ENCODE measurements at regions not wholly inside any gene's neighbourhood (a gene's known extent, or its start where the extent isn't known, plus 50 kb on each side); places are given as distances from the start of the nearest gene placed in this dataset.
"Not testable (repeated sequence)": the region's sequence is repeated elsewhere in the genome, so short reads cannot be mapped to it uniquely, and the experiment has no call there.

DNA sequence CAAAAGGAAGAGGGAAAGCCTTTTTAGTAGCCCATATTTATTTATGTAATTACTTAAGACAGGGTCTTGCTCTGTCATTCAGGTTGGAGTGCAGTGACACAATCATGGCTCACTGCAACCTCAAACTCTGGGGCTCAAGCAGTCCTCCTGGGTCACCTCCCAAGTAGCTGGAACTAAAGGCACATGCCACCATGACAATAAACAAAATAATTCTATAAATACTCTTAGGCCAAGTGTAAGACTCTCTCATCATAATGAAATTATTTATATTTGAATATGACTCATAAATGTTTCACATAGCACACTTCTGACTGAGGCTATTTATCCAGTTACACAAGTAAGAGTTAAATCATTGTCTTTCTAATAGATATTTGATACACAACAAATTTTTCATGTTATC, 314.7 kb downstream of the AMY1C start:
- H3K27ac Mint-ChIP-seq, result no peak overlapping the region
- peaks cover 7% of the 10 kb centered on the region for H3K9me3 Mint-ChIP-seq
- no peak for DNase-seq (ENCODE audit: low spot score)
- H3K27me3 Mint-ChIP-seq (ENCODE audit: low read depth), result no peaks in the 10 kb centered on the region
- no peak overlapping the region for H3K4me3 Mint-ChIP-seq
- H3K36me3 Mint-ChIP-seq (ENCODE audit: low read depth), result no peaks in the 10 kb centered on the region
- no peaks in the 10 kb centered on the region for H3K4me1 Mint-ChIP-seq (ENCODE audit: low read depth)

DNA sequence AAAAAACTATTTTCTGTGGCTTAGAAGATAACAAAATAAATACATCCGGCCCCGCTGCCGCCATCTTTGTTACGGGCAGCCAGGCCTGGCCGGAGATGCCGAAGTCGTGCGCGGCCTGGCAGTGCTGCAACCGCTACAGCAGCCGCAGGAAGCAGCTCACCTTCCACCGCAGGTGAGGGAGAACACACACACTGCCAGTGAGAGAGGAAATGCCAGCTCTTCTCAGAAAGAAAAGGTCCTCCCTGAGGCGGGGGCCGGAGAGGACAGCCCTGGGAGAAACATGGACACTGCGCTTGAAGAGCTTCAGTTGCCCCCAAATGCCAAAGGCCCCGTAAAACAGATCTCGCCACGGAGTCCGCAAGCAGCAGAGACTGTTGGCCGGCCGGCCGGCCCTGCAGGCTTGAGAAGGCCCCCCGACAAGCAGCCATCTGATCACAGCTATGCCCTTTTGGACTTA, 323.2 kb downstream of the AMY1C start:
- Mint-ChIP-seq H3K27me3 (ENCODE audit: low read depth) (no peaks in the 10 kb centered on the region), H3K9me3 (peaks cover 25% of the 10 kb centered on the region), H3K4me3 (no peak overlapping the region), H3K27ac (no peak overlapping the region), H3K4me1 (ENCODE audit: low read depth) (no peaks in the 10 kb centered on the region), H3K36me3 (ENCODE audit: low read depth) (no peaks in the 10 kb centered on the region)
- DNase-seq (ENCODE audit: low spot score), result no peak

DNA sequence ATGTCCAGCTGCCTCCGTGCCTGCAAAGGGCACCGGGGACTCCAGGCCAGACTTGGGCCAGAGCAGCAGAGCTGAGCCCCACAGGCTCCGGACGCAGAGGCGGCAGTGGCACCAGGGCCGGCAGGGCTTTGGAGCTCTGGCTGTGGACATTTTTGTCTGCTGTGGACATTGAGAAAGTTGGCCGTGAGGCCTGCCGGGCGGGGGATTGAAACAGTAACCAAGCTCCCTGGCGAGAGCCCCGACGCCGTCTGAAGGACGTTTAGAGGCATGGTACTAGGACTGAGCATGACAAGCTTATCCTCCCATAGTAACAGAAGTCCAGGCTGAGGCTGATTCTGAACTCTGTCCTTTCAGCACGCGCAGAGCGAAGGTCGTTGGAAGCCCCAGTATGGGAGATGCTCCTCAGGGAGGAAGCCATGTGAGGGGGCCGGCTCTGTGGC, 323.8 kb downstream of the AMY1C start:
- Mint-ChIP-seq H3K4me1 (ENCODE audit: low read depth) (no peaks in the 10 kb centered on the region), H3K27me3 (ENCODE audit: low read depth) (no peaks in the 10 kb centered on the region), H3K9me3 (peaks cover 25% of the 10 kb centered on the region), H3K4me3 (no peak overlapping the region), H3K36me3 (ENCODE audit: low read depth) (no peaks in the 10 kb centered on the region), H3K27ac (no peak overlapping the region)
- no peak for DNase-seq (ENCODE audit: low spot score)

DNA sequence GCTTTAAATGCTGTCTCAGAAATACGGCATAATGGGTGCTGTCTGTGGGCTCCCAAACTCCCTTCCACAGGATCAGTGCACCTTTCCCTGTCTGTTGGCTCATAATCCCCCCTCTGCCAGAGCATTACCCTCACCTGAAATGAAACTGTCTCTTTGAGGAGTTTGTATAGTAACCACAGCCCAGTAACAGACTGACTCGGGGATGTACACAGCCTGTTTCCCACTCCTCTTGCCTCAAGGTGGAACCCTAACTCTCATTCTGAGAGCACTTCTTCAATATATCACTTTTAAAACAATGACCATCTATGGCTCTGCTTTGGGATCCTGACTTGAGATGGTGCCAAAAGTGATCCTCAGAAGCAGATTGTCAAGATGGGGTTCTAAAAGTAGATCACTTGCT, 332.5 kb downstream of the AMY1C start:
- no peak overlapping the region for H3K27ac Mint-ChIP-seq
- no peaks in the 10 kb centered on the region for H3K4me1 Mint-ChIP-seq (ENCODE audit: low read depth)
- H3K9me3 Mint-ChIP-seq, result no peaks in the 10 kb centered on the region

DNA sequence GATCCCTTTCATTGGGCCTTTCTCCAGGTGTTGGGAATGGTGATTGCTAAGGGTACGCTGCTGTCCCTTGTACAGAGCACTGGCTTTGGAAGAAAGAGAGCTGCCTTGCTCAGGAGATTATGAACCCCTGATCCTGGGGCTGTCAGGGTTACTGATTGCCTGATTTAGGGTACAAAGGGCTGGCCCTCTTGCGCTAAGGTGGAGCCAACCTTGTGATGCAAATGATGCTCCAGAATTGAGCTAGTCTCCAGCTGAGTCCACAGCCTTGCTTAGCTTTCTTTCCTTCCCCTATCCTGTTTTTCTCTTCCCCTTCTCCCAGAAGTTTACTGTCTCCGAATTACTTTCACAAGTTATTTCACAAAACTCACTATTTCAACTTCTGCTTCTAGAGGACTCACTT, 334.7 kb downstream of the AMY1C start:
- no peak overlapping the region for H3K27ac Mint-ChIP-seq
- no peaks in the 10 kb centered on the region for H3K9me3 Mint-ChIP-seq
- DNase-seq (ENCODE audit: low spot score), result no peak
- H3K4me1 Mint-ChIP-seq (ENCODE audit: low read depth), result no peaks in the 10 kb centered on the region
- H3K27me3 Mint-ChIP-seq (ENCODE audit: low read depth), result no peaks in the 10 kb centered on the region
- H3K36me3 Mint-ChIP-seq (ENCODE audit: low read depth), result no peaks in the 10 kb centered on the region
- no peak overlapping the region for H3K4me3 Mint-ChIP-seq

More for the DNA sequence above, 332.5 kb downstream of the AMY1C start:
- DNase-seq (ENCODE audit: low spot score), result no peak
- no peaks in the 10 kb centered on the region for H3K36me3 Mint-ChIP-seq (ENCODE audit: low read depth)
- H3K4me3 Mint-ChIP-seq, result no peak overlapping the region
- H3K27me3 Mint-ChIP-seq (ENCODE audit: low read depth), result no peaks in the 10 kb centered on the region

DNA sequence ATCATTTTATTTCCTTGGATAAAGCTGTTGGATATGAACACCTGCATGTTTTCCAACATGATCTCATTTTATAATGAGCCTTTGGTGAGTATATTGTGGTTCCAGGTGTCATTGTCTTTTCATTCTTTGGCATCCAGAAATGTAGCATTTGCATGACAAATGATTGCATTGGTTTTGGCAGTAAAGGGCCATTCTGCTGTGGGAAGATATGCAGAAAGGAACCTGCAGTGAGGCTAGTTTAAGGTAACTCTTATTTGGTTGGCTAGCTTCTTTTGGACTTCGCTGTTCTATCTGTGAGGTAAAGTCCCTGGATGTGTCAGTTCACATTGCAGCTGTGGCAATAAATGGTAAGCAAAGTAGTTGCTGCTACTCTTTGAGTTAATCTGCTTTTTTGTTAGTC, 343.0 kb downstream of the AMY1C start:
- DNase-seq (ENCODE audit: low spot score), result no peak
- Mint-ChIP-seq H3K36me3 (ENCODE audit: low read depth) (no peaks in the 10 kb centered on the region), H3K4me3 (no peak overlapping the region)

DNA sequence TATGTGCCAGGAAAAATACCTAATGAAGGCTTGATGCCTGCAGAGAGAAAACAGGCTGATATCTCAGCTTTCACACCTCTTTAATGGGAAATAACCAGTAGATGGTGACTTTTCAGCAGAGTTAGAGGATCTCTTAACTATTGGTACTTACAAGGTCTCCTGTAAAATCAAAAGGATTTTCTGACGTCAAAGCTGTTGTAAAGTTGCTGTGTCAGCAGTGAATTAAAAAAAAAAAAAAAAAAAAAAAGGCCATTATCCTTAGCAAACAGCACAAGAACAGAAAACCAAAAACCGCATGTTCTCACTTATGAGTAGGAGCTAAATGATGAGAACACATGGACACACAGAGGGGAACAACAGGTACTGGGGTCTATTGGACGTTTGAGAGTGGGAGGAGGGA, 349.1 kb downstream of the AMY1C start:
- no peak overlapping the region for H3K4me3 Mint-ChIP-seq
- no peak overlapping the region for H3K27ac Mint-ChIP-seq
- H3K36me3 Mint-ChIP-seq (ENCODE audit: low read depth), result no peaks in the 10 kb centered on the region
- H3K27me3 Mint-ChIP-seq (ENCODE audit: low read depth), result no peaks in the 10 kb centered on the region
- peaks cover 13% of the 10 kb centered on the region for H3K9me3 Mint-ChIP-seq
- DNase-seq (ENCODE audit: low spot score), result no peak
- no peaks in the 10 kb centered on the region for H3K4me1 Mint-ChIP-seq (ENCODE audit: low read depth)

More for the DNA sequence above, 343.0 kb downstream of the AMY1C start:
- H3K27me3 Mint-ChIP-seq (ENCODE audit: low read depth), result no peaks in the 10 kb centered on the region
- no peak overlapping the region for H3K27ac Mint-ChIP-seq
- H3K9me3 Mint-ChIP-seq, result peaks cover 27% of the 10 kb centered on the region
- no peaks in the 10 kb centered on the region for H3K4me1 Mint-ChIP-seq (ENCODE audit: low read depth)

DNA sequence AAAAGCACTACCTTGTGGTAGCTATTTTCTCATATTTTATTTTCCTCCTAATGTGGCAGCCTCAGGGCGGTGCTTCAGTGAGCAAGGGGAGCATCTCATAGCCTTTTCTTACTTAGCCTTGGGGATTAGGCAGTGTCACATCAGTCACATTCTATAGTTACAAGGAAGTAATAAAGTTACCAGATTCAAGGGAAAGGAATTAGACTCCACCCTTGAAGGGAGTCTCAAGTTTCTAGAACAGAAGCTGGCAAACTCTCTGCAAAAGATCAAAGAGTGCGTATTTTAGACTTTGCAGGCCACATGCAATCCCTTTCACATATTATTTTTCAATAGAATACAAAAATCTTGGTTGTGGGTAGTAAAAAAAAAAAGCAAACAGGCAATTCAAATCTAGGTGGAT, 350.4 kb downstream of the AMY1C start:
- Mint-ChIP-seq H3K9me3 (peaks cover 8% of the 10 kb centered on the region), H3K4me1 (ENCODE audit: low read depth) (no peaks in the 10 kb centered on the region), H3K4me3 (no peak overlapping the region), H3K36me3 (ENCODE audit: low read depth) (no peaks in the 10 kb centered on the region), H3K27me3 (ENCODE audit: low read depth) (no peaks in the 10 kb centered on the region), H3K27ac (no peak overlapping the region)
- DNase-seq (ENCODE audit: low spot score), result no peak

DNA sequence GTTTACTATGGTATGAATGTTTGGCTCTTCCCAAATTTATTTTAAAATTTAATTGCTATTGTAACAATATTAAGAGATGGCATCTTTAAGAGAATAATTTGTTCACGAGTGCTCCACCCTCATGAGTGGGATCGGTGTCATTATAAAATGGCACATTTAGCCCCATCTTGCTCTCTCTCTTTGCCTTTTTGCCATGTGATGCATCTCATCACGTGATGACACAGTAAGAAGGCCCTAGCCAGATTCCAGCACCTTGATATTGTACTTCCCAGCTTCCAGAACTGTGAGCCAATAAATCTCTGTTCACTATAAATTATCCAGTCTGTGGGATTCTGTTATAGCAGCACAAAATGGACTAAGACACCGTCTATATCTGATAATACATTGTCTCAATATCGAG, 355.8 kb downstream of the AMY1C start:
- no peak overlapping the region for H3K4me3 Mint-ChIP-seq
- DNase-seq (ENCODE audit: low spot score), result no peak
- H3K36me3 Mint-ChIP-seq (ENCODE audit: low read depth), result no peaks in the 10 kb centered on the region
- no peak overlapping the region for H3K27ac Mint-ChIP-seq
- H3K9me3 Mint-ChIP-seq, result peaks cover 17% of the 10 kb centered on the region
- H3K27me3 Mint-ChIP-seq (ENCODE audit: low read depth), result no peaks in the 10 kb centered on the region
- H3K4me1 Mint-ChIP-seq (ENCODE audit: low read depth), result no peaks in the 10 kb centered on the region

DNA sequence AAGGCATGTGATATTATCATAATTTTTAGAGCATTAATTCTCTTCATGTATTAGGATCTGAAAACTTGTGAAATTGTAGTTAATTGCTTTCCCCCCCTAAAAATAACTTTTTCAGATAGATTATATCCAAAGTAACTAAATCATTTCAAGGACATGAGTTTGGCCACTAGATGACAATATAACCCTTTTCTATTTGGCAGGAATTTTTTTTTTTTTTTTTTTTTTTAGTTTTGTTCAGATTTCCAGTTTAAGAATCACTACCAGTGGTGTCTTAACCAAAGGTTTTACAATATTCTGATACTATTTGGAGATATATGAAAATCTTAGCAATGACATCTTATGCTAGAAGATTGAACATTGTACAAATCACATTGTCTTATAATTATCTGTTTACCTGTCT, 370.8 kb downstream of the AMY1C start:
- no peaks in the 10 kb centered on the region for H3K4me1 Mint-ChIP-seq (ENCODE audit: low read depth)
- DNase-seq (ENCODE audit: low spot score), result no peak
- H3K36me3 Mint-ChIP-seq (ENCODE audit: low read depth), result no peaks in the 10 kb centered on the region
- H3K27me3 Mint-ChIP-seq (ENCODE audit: low read depth), result no peaks in the 10 kb centered on the region
- no peak overlapping the region for H3K4me3 Mint-ChIP-seq
- peaks cover 5% of the 10 kb centered on the region for H3K9me3 Mint-ChIP-seq
- H3K27ac Mint-ChIP-seq, result no peak overlapping the region

DNA sequence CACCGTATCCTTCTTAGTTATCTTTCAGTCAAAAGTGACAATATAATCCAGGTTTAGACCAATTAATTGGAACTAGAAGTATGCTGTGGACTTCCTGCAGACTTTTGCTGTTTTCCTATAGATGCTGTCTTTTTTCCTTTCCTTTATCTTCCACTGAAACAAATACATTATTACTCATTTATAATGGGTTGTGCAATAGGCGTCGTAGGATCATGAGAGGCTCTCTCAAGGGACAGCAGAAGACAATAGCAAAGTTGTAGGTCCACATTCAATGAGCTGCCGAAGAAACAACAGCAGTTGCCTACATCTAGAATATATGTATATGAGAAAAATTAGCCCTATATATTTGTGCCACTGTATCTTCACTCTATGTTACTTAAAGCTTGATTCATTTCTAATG, 371.6 kb downstream of the AMY1C start:
- no peak overlapping the region for H3K4me3 Mint-ChIP-seq
- H3K27me3 Mint-ChIP-seq (ENCODE audit: low read depth), result no peaks in the 10 kb centered on the region
- no peaks in the 10 kb centered on the region for H3K4me1 Mint-ChIP-seq (ENCODE audit: low read depth)
- peaks cover 3% of the 10 kb centered on the region for H3K9me3 Mint-ChIP-seq
- no peak overlapping the region for H3K27ac Mint-ChIP-seq
- H3K36me3 Mint-ChIP-seq (ENCODE audit: low read depth), result no peaks in the 10 kb centered on the region
- no peak for DNase-seq (ENCODE audit: low spot score)

DNA sequence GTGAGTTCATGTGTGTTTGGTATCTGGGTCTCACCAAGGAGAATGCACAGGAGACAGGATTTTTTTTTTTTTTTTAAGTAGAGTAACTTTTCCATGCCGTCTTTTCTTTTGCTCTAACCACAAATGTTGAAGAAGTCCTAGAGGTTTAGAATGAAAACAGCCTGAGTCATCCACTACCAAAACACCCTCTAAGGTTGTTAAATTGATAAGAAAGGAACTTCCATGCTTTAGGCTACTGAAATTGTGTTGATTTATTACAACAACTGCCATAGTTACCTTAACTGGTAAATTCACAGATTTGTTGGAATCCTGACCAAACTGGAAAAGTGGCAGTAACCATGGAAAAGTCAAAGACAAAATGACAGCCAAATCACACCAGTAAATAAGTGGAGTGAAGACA, 375.6 kb downstream of the AMY1C start:
- no peaks in the 10 kb centered on the region for H3K4me1 Mint-ChIP-seq (ENCODE audit: low read depth)

DNA sequence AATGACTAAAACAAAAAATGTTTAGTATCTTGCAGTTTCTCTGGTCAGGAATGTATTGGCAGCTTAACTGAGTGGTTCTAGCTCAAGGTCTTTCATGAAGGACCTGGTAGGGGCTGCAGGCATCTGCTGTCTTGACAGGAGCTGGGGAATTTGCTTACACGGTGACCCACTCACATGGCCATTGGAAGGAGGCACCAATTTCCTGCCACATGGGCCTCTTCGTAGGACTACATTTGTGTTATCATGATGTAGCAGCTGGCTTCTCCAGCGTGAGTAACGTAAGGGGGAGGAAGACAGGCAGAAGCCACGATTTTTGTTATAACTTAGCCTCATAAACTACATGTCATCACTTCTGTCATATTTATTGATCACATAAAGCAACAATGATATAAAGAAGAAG, 376.3 kb downstream of the AMY1C start:
- no peaks in the 10 kb centered on the region for H3K27me3 Mint-ChIP-seq (ENCODE audit: low read depth)
- no peak overlapping the region for H3K27ac Mint-ChIP-seq
- H3K4me1 Mint-ChIP-seq (ENCODE audit: low read depth), result no peaks in the 10 kb centered on the region
- H3K4me3 Mint-ChIP-seq, result no peak overlapping the region
- no peaks in the 10 kb centered on the region for H3K36me3 Mint-ChIP-seq (ENCODE audit: low read depth)
- H3K9me3 Mint-ChIP-seq, result peaks cover 3% of the 10 kb centered on the region
- no peak for DNase-seq (ENCODE audit: low spot score)

More for the DNA sequence above, 375.6 kb downstream of the AMY1C start:
- H3K4me3 Mint-ChIP-seq, result no peak overlapping the region
- H3K36me3 Mint-ChIP-seq (ENCODE audit: low read depth), result no peaks in the 10 kb centered on the region
- no peak overlapping the region for H3K27ac Mint-ChIP-seq
- H3K9me3 Mint-ChIP-seq, result peaks cover 3% of the 10 kb centered on the region
- no peak for DNase-seq (ENCODE audit: low spot score)
- no peaks in the 10 kb centered on the region for H3K27me3 Mint-ChIP-seq (ENCODE audit: low read depth)

DNA sequence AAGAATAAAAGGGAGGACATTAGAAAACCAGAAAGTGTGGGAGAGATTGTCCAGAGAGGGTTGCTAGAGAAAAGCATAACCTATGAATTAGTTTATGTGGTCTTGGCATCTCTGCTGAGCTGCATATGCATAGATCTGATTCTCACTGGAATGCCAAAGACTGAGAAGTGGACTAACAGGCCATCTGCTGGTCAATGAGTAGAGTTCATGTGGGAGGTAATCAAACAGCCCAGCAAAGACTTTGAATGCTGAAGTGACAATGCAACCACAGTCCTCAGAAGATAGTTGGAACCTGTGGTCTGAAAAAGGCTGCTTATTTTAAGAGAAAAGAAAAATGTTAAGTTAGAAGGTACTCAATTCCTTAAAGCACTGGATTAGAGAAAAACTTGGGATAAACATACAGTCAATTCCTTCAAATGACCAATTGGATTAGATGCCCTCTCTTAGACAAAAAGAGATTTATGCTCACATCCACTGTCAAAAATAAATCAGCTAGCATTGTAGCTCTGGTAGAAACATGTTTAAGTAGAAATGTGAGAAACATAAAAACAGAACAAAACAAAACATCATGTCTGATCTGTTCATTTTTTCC, 382.8 kb downstream of the AMY1C start:
- Mint-ChIP-seq H3K27me3 (ENCODE audit: low read depth) (no peaks in the 10 kb centered on the region), H3K4me1 (ENCODE audit: low read depth) (no peaks in the 10 kb centered on the region), H3K36me3 (ENCODE audit: low read depth) (no peaks in the 10 kb centered on the region), H3K27ac (no peak overlapping the region), H3K9me3 (peaks cover 18% of the 10 kb centered on the region), H3K4me3 (no peak overlapping the region)
- no peak for DNase-seq (ENCODE audit: low spot score)

DNA sequence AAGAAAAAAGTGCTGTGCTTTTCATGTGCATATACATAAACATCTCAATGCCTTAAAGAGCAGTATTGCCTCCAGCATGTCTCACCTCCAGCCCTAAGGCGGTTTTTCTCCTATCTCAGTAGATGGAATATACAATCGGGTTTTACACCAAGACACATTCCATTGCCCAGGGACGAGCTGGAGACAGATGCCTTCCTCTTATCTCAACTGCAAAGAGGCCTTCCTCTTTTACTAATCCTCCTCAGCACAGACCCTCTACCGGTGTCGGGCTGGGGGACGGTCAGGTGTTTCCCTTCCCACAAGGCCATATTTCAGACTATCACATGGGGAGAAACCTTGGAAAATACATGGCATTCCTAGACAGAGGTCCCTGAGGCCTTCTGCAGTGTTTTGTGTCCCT, 385.3 kb downstream of the AMY1C start:
- H3K4me3 Mint-ChIP-seq, result not testable (repeated sequence)

More for the DNA sequence above, 385.3 kb downstream of the AMY1C start:
- DNase-seq (ENCODE audit: low spot score); H3K4me1 Mint-ChIP-seq (ENCODE audit: low read depth); H3K36me3 Mint-ChIP-seq (ENCODE audit: low read depth); H3K27me3 Mint-ChIP-seq (ENCODE audit: low read depth); H3K27ac Mint-ChIP-seq: not testable (repeated sequence)
- peaks cover 19% of the 10 kb centered on the region for H3K9me3 Mint-ChIP-seq

All from T-helper 2 cell treated with Interferon-gamma antibody and Interleukin-4, amounts not matched to agents 5 μg/mL and 100 μg/mL, for 36 hours (primary cell).